ENCODE measurements at regions not wholly inside any gene's neighbourhood (a gene's known extent, or its start where the extent isn't known, plus 50 kb on each side); places are given as distances from the start of the nearest gene placed in this dataset.
A peak's percentile ranks its signal among the peaks of the same experiment; 100 is the strongest.

DNA sequence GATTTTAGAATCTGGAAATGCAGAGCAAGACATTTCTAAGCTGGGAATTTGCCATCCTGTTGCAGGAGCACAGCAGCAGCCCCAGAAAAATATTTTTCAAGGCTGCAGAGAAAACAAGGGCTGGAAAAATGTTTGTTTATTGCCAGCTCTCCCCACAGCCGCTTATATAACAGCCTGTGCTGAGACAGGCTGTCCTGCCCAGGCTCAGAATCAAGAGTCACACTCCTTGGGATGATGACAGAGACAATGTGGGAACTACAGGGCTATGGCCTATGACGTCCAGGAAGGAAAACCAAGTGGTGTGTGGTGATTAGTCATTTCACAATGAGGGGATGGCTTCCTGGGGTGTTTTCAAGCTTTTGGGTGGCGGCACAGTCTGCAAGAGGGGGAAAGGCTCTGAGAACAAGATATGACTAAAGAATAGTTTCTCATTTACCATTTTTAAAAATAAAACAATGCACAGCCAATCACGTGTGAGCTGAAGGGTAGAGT lies 136.3 kb upstream of the SERP2 start:
- TF ChIP-seq, protein P1, sequence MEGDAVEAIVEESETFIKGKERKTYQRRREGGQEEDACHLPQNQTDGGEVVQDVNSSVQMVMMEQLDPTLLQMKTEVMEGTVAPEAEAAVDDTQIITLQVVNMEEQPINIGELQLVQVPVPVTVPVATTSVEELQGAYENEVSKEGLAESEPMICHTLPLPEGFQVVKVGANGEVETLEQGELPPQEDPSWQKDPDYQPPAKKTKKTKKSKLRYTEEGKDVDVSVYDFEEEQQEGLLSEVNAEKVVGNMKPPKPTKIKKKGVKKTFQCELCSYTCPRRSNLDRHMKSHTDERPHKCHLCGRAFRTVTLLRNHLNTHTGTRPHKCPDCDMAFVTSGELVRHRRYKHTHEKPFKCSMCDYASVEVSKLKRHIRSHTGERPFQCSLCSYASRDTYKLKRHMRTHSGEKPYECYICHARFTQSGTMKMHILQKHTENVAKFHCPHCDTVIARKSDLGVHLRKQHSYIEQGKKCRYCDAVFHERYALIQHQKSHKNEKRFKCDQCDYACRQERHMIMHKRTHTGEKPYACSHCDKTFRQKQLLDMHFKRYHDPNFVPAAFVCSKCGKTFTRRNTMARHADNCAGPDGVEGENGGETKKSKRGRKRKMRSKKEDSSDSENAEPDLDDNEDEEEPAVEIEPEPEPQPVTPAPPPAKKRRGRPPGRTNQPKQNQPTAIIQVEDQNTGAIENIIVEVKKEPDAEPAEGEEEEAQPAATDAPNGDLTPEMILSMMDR (IDR thresholded peaks at IDR 0.05), result no peak
- peak in 1 of 2 donors; percentile 19 for TF ChIP-seq POLR2A (IDR thresholded peaks at IDR 0.05)

Measured in uterus (tissue), 2 donors.